IPS DF 6.9 (cell line): ENCODE measurements at regions not wholly inside any gene's neighbourhood (a gene's known extent, or its start where the extent isn't known, plus 50 kb on each side); places are given as distances from the start of the nearest gene placed in this dataset.

Experiments used
- DNase-seq: peaks from one replicate; pipeline ENCODE4 v3.0.0-alpha.2; 2013; ENCODE audit warnings: low read depth, low spot score
- H3K27ac ChIP-seq: one replicate; pipeline ENCODE4 v1.5.1; 2013; ENCODE audit warnings: low read length, control low read depth
- H3K27me3 ChIP-seq: 2 replicates; pipeline ENCODE4 v1.6.1; 2013; ENCODE audit warnings: mild to moderate bottlenecking, low read length; ENCODE audit not compliant: control insufficient read depth, insufficient read depth
- H3K36me3 ChIP-seq: 2 replicates; pipeline ENCODE4 v1.6.1; 2013; ENCODE audit warnings: low read length; ENCODE audit not compliant: control insufficient read depth, insufficient read depth
- H3K4me1 ChIP-seq: 2 replicates; pipeline ENCODE4 v1.6.1; 2013; ENCODE audit warnings: low read length; ENCODE audit not compliant: control insufficient read depth, insufficient read depth
- H3K4me3 ChIP-seq: 2 replicates; pipeline ENCODE4 v1.5.1; 2013; ENCODE audit warnings: mild to moderate bottlenecking, low read length
- H3K9me3 ChIP-seq: 2 replicates; pipeline ENCODE4 v1.6.1; 2013; ENCODE audit warnings: low read length, inconsistent platforms; ENCODE audit not compliant: control insufficient read depth, insufficient read depth
- WGBS: extraction: QIAGEN DNeasy Blood & Tissue Kit; methylation state at CpG from one replicate; pipeline ENCODE4 v1.1.7; 2013; ENCODE audit warnings: mixed read lengths, missing lambda C conversion rate; ENCODE audit not compliant: insufficient read length, insufficient coverage; 5-methylcytosine and 5-hydroxymethylcytosine counted together

DNA sequence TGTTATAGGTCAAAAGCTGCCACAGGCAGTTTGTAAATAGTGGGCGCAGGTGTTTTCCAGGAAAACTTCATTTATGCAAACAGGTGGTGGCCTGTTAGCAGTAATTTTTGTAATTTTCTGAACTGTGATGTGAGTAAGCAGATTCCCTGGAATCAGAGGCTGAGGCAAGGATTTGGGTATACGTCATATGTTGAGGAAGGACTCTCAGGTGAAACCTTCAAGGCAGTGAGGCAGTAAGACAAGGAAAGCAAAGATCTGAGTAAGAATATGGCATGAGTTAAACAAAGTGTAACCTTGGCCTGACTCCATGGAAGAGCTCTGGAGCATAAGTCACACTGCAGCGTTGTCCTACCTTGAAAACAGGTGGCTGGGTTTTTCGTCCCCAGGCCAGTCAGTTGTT is 291.1 kb upstream of the BTBD3 start:
- Histone ChIP-seq H3K27ac (no peak overlapping the region), H3K9me3 (no peaks in the 10 kb centered on the region), H3K27me3 (no peaks in the 10 kb centered on the region), H3K36me3 (no peaks in the 10 kb centered on the region), H3K4me3 (no peak overlapping the region), H3K4me1 (no peaks in the 10 kb centered on the region)
- no CpG with 5 or more reads among the region's 4 CpGs for WGBS
- DNase-seq: no peak

DNA sequence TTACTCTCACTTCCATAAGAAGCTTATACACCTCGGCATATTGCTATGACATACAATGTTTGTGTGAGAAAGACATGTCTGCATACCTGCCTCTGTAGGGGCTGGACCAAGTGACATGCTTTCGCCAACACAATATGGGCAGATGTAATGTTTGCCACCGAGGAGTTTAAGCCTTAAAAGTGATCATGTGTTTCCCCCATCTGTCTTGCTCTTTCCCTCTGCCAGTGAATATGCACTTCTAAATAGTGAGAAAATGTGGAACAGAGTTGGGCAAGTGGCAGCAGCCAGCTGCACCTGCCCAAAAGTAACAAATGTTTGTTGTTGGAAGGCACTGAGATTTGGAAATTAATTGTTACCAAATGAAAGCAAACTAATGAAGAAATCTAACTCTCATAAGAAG is 274.8 kb upstream of the BTBD3 start:
- Histone ChIP-seq H3K36me3 (no peaks in the 10 kb centered on the region), H3K4me1 (no peaks in the 10 kb centered on the region), H3K4me3 (no peak overlapping the region), H3K27ac (no peak overlapping the region), H3K9me3 (no peaks in the 10 kb centered on the region), H3K27me3 (no peaks in the 10 kb centered on the region)
- no peak for DNase-seq
- no CpG with 5 or more reads among the region's 3 CpGs for WGBS

DNA sequence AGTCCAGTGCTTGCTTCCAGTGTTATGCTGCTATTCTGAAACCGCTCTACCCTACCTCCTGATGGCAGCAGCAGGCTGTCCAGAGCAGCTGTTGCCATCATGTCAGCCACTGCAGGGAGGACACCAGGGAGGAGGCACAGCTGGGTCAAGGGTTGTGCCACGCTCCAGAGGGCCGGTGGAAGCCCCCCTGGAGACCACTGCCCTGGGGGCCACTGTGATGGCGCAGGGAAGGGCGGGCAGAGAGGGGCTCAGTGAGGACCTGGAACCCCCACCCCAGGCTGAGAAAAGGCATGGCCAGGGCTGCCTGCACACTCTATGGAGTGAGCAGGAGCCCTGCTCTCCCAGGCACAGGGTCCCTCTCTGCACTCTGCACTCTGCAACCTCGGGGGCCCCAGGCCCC is 271.3 kb upstream of the BTBD3 start:
- Histone ChIP-seq H3K9me3 (no peaks in the 10 kb centered on the region), H3K4me1 (no peaks in the 10 kb centered on the region), H3K36me3 (no peaks in the 10 kb centered on the region), H3K27me3 (no peaks in the 10 kb centered on the region), H3K27ac (no peak overlapping the region), H3K4me3 (no peak overlapping the region)
- no CpG with 5 or more reads among the region's 6 CpGs for WGBS
- DNase-seq: no peak

DNA sequence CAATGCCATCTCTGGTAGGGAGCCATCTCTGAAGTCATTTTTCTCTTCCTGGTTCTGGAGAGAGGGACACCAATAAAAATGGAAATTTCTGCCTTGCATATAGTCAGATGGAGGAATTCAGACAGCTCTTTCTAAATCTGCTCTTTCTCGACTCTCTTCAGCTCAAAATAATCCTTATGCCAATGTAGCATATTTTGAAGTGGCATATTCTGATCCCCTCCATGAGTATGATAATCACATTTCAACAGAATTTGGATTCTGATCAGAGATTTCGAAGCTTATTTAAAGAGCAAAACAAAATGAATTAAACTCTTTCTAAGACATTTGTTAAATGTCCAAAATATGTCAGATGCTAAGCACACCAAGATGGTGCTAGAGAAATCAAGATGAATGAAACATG is 267.1 kb upstream of the BTBD3 start:
- no peak for DNase-seq
- Histone ChIP-seq H3K27ac (no peak overlapping the region), H3K4me3 (no peak overlapping the region), H3K4me1 (no peaks in the 10 kb centered on the region; the same call in 1 of the 2 replicates), H3K27me3 (no peaks in the 10 kb centered on the region), H3K9me3 (no peaks in the 10 kb centered on the region), H3K36me3 (no peaks in the 10 kb centered on the region)
- no CpG with 5 or more reads among the region's 2 CpGs for WGBS

GRCh38 chr20:11651138-11651537 is 266.6 kb upstream of the BTBD3 start:
- no peak overlapping the region for H3K27ac ChIP-seq
- DNase-seq: no peak
- no CpG with 5 or more reads among the region's 2 CpGs for WGBS
- H3K27me3 ChIP-seq: no peaks in the 10 kb centered on the region
- no peaks in the 10 kb centered on the region for H3K36me3 ChIP-seq
- H3K4me3 ChIP-seq: no peak overlapping the region
- H3K4me1 ChIP-seq: no peaks in the 10 kb centered on the region; the same call in 1 of the 2 replicates
- H3K9me3 ChIP-seq: no peaks in the 10 kb centered on the region

DNA sequence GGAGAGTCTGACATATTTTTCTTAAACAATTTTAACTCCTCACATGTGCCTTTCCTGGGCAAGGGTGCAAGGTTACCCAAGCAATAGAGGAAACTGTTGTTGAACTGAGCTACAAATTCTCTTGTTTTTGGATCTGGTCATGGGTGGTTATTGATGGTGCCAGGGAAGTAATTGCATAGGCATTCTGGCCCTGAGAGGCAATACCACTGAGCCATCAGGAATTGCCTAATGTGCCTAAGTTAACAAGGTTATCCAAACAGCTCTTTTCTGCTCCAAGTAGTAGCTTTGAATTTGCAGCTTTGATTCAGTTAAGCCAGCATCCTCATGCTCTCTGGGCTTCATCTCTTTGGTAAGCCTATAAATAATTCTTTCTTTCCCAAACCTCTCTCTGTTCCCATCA is 266.0 kb upstream of the BTBD3 start:
- Histone ChIP-seq H3K36me3 (no peaks in the 10 kb centered on the region), H3K27me3 (no peaks in the 10 kb centered on the region), H3K27ac (no peak overlapping the region), H3K4me1 (no peaks in the 10 kb centered on the region; the same call in 1 of the 2 replicates), H3K4me3 (no peak overlapping the region), H3K9me3 (no peaks in the 10 kb centered on the region)
- DNase-seq: no peak

DNA sequence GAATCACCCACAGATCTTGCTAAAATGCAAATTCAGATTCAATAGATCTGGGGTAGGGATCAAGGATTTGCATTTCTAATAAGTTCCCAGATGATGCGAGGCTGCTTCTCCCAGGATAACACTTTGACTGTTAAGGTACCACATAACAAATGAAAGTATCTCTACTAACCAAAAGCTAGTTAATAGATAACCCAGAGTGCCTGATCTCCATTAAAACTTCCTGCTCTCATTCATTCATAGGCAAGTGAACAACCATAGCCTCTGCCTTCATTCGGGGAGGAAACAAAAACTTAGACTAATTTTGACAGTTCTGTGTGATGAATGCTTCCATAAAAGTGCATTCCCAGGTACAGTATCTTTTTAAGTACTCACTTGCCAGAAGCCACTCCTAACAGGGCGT is 265.6 kb upstream of the BTBD3 start:
- Histone ChIP-seq H3K36me3 (no peaks in the 10 kb centered on the region), H3K4me1 (no peaks in the 10 kb centered on the region; the same call in 1 of the 2 replicates), H3K9me3 (no peaks in the 10 kb centered on the region), H3K27ac (no peak overlapping the region), H3K27me3 (no peaks in the 10 kb centered on the region), H3K4me3 (no peak overlapping the region)
- no peak for DNase-seq
- WGBS: no CpG with 5 or more reads among the region's 3 CpGs

- H3K36me3 ChIP-seq: no peaks in the 10 kb centered on the region
- no peak for DNase-seq
- no peak overlapping the region for H3K27ac ChIP-seq
- no peak overlapping the region for H3K4me3 ChIP-seq
- WGBS: no CpG with 5 or more reads among the region's 1 CpG
- H3K4me1 ChIP-seq: no peaks in the 10 kb centered on the region; the same call in 1 of the 2 replicates
- H3K27me3 ChIP-seq: no peaks in the 10 kb centered on the region
- H3K9me3 ChIP-seq: no peaks in the 10 kb centered on the region
Observed at GRCh38 chr20:11654766-11655165, 262.9 kb upstream of the BTBD3 start.

DNA sequence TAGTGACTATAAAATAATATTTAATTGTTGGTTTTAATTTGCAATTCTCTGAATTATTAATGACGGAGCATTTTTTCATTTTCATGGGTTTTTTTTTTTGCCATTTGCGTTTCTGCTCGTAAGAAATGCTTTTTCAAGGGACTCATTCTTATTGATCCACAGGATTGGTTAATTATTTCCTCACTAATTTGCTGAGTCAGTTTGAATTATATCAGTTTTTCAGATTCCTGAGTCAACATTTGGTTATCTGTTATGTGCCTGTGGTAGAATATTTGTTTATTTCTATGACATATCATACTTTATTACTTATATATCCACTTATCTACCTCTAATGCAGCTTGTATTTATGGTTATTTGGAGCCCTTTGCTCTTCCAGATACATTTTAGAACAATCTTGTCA is 257.0 kb upstream of the BTBD3 start:
- Histone ChIP-seq H3K36me3 (no peaks in the 10 kb centered on the region), H3K4me1 (no peaks in the 10 kb centered on the region), H3K4me3 (no peak overlapping the region), H3K27ac (no peak overlapping the region), H3K9me3 (no peaks in the 10 kb centered on the region), H3K27me3 (no peaks in the 10 kb centered on the region)
- WGBS: no CpG with 5 or more reads among the region's 3 CpGs
- no peak for DNase-seq

DNA sequence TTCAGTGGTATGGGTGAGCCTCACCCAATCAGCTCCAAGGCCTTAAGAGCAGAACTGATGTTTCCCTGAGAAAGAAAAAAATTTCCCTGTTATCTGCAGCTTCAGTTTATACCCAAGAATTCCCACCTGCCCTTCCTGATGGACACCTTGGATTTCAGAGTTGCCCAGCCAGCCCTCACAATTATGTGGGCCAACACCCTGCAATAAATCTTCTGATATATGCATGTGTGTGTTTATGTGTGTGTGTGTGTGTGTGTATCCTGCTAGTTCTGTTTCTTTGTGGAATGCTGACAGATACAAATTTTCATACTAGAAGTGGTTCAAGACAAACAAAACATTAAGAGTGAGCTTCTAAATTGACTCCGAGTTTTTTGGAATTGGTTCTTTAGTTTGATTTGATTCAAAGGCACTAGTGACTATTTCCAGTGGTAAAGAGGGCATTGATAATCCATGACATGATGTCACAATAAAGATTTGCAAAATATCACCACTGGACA is 246.6 kb upstream of the BTBD3 start:
- Histone ChIP-seq H3K27me3 (no peaks in the 10 kb centered on the region), H3K9me3 (no peaks in the 10 kb centered on the region), H3K36me3 (no peaks in the 10 kb centered on the region), H3K4me1 (no peaks in the 10 kb centered on the region), H3K4me3 (no peak overlapping the region), H3K27ac (no peak overlapping the region)
- WGBS: no CpG with 5 or more reads among the region's 1 CpG
- no peak for DNase-seq

DNA sequence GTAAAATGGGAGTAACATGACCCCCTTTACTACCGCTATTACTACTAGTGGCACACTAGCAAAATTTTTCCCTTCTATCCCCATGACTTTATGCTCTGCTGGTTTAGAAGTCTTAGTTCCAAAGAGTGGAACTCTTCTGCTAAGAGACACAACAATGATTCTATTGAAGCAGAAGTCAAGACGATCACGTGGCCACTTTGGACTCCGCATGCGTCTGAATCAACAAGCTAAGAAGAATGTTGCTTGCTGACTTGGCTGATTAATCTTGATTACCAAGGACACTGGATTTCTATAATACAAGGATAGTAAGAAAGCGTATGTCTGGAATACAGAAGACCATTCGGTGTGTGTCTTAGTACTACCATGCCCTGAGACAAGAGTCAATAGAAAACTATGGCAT is 244.7 kb upstream of the BTBD3 start:
- no CpG with 5 or more reads among the region's 7 CpGs for WGBS
- H3K4me3 ChIP-seq: no peak overlapping the region
- H3K9me3 ChIP-seq: no peaks in the 10 kb centered on the region
- no peaks in the 10 kb centered on the region for H3K4me1 ChIP-seq
- no peaks in the 10 kb centered on the region for H3K36me3 ChIP-seq
- H3K27me3 ChIP-seq: no peaks in the 10 kb centered on the region
- H3K27ac ChIP-seq: no peak overlapping the region
- DNase-seq: no peak
